Lower leg skin (tissue), 4 donors: ENCODE measurements at regions not wholly inside any gene's neighbourhood (a gene's known extent, or its start where the extent isn't known, plus 50 kb on each side); places are given as distances from the start of the nearest gene placed in this dataset.

ENCODE experiments used
- DNase-seq, 2 donors: peaks; one replicate each; pipeline ENCODE4 v3.0.0-alpha.2; 2019; ENCODE audit warnings: low spot score in 2 of 2
- H3K4me3 ChIP-seq: fragments of 200-600 bp; sonication (generic); 2 replicates; pipeline ENCODE4 v1.5.1; 2017; ENCODE audit warnings: mild to moderate bottlenecking, low read depth; ENCODE audit not compliant: poor library complexity, severe bottlenecking
- POLR2A ChIP-seq, 2 donors: fragments of 450-650 bp; IDR thresholded peaks; one replicate each; pipeline ENCODE4 v1.6.1; 2016 to 2017; ENCODE audit warnings: antibody characterized with exemption in 2 of 2, mild to moderate bottlenecking in 1 of 2, moderate library complexity in 1 of 2
- WGBS, 2 donors: methylation state at CpG; one replicate each; pipeline ENCODE4 v1.1.5; 2018; 5-methylcytosine and 5-hydroxymethylcytosine counted together
- intact Hi-C: fragments of 100-400 bp; cut with DNase I; formaldehyde crosslinking; loops from one replicate; pipeline ENCODE4 v1.15.0; 2023; ENCODE audit warnings: low total_unique reads
- TF ChIP-seq, protein P1 (sequence below), 3 donors: fragments of 450-650 bp; IDR thresholded peaks; one replicate each; pipeline ENCODE4 v1.5.1; 2016; ENCODE audit warnings: antibody characterized with exemption in 3 of 3, mild to moderate bottlenecking in 3 of 3, moderate library complexity in 2 of 3

DNA sequence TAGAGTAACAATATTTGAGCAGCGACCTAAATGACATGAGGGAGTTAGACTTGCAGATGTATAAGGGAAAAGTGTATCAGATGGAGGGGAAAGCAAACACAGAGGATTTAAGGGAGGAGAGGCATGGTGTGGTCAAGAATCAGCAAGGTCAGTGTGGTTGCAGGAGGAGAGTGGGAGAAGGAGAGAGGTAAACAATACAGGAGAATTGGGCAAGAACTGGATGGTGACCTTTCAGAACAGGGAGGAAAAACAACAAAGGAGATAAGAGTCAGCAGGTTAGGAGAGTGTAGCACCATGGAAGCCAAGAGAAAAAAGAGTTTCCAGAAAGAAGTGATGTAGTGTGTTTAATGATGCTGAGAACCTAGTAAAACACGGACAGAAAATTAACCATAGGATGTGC lies 178.5 kb downstream of the PAPSS1 start:
- TF ChIP-seq POLR2A (IDR thresholded peaks at IDR 0.05), result no peak
- TF ChIP-seq, protein P1, sequence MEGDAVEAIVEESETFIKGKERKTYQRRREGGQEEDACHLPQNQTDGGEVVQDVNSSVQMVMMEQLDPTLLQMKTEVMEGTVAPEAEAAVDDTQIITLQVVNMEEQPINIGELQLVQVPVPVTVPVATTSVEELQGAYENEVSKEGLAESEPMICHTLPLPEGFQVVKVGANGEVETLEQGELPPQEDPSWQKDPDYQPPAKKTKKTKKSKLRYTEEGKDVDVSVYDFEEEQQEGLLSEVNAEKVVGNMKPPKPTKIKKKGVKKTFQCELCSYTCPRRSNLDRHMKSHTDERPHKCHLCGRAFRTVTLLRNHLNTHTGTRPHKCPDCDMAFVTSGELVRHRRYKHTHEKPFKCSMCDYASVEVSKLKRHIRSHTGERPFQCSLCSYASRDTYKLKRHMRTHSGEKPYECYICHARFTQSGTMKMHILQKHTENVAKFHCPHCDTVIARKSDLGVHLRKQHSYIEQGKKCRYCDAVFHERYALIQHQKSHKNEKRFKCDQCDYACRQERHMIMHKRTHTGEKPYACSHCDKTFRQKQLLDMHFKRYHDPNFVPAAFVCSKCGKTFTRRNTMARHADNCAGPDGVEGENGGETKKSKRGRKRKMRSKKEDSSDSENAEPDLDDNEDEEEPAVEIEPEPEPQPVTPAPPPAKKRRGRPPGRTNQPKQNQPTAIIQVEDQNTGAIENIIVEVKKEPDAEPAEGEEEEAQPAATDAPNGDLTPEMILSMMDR (IDR thresholded peaks at IDR 0.05), result no peak
- no peak overlapping the region for H3K4me3 ChIP-seq

DNA sequence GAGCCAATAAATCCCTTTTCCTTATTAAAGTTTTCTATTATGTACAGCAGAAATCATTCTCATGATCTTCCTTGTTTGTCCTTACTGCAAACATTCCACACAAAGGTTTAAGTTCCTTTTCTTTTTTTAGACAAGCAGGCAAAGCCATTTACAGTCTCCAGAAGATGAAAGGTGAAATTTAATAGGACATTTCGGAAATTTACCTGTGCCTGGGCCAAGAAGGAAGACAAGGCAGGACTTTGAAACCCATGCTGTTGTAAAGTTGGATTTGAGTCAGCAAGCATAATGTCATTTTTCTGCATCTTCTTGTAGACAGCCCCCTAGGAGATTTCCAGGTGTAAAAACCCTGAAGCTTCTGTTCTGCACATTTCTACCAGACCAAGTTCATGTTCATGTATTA lies 188.1 kb downstream of the PAPSS1 start:
- no peak overlapping the region for H3K4me3 ChIP-seq
- WGBS, 2 donors, result 51 to 69% methylated on average over 1 of the region's 1 CpG
- DNase-seq, result no peak
- intact Hi-C loops, result no loop called here
- TF ChIP-seq, protein P1 (IDR thresholded peaks at IDR 0.05), result no peak
- no peak for TF ChIP-seq POLR2A (IDR thresholded peaks at IDR 0.05)

More for the DNA sequence above, 178.5 kb downstream of the PAPSS1 start:
- intact Hi-C loops, result no loop called here
- WGBS, 2 donors, result 84 to 89% methylated on average over 2 of the region's 2 CpGs
- no peak for DNase-seq

DNA sequence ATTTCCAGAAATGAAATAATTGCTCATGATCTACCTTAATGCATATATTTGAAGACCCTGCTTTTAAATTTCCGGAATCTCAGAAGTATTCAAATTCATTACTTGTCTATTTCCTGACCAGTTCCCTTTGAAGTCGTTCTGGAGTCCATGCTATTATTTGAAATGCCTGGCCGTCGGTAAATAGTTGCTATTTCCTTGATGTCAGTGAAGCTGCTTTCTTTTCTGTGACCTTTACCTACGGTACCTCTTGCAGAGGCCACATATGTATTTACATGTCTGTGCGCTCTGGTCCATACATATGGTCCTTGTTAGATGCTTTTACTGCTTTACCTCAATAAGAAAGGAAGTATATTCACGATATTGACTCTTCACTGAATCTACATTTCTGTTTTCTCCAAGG lies 199.7 kb downstream of the PAPSS1 start:
- WGBS, 2 donors, result 79 to 82% methylated on average over 7 of the region's 7 CpGs
- no peak for DNase-seq
- no peak for TF ChIP-seq POLR2A (IDR thresholded peaks at IDR 0.05)
- TF ChIP-seq, protein P1 (IDR thresholded peaks at IDR 0.05), result no peak
- no peak overlapping the region for H3K4me3 ChIP-seq
- intact Hi-C loops, result no loop called here

DNA sequence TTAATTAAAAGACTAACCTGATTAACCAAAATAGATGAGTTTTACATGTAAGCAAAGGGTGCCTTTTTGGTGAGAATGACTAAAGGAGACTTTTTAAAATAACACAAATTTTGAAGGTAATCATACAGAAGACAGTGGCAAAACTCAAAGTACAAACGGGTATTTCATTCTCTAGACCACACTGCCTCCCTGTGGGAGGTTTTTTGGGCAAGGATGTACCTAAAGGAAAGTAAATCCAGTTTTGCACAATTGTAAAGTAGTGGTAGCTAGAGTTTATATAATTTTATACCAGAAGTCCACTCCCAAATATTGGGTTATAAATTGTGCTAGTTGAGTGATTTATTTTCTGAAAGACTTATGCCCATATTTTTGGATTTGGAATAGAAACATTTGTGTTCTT lies 201.0 kb downstream of the PAPSS1 start:
- TF ChIP-seq, protein P1 (IDR thresholded peaks at IDR 0.05), result no peak
- no peak for TF ChIP-seq POLR2A (IDR thresholded peaks at IDR 0.05)
- no peak overlapping the region for H3K4me3 ChIP-seq
- 12 to 26% methylated on average over 1 of the region's 1 CpG for WGBS, 2 donors
- DNase-seq, result no peak
- intact Hi-C loops, result no loop called here

DNA sequence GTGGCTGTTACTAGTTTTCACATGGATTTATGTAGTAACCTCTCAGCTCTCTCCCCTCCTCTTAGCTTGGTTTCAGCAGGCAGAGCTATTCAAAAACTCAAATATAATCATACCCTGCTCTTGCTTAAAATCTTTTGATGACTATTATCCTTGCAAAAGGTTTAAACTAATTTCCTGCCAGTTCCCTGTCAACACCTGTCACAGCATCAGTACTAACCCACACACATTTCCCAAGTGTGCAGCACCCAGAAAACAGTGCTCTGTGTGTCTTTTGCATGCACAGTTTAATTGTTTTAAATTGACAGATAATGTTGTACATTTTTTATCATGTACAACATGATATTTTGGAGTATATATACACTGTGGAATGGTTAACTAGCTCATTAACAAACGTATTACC lies 202.0 kb downstream of the PAPSS1 start:
- no peak for DNase-seq
- WGBS, 2 donors, result 46 to 55% methylated on average over 1 of the region's 1 CpG
- H3K4me3 ChIP-seq, result no peak overlapping the region
- intact Hi-C loops, result no loop called here
- no peak for TF ChIP-seq POLR2A (IDR thresholded peaks at IDR 0.05)

DNA sequence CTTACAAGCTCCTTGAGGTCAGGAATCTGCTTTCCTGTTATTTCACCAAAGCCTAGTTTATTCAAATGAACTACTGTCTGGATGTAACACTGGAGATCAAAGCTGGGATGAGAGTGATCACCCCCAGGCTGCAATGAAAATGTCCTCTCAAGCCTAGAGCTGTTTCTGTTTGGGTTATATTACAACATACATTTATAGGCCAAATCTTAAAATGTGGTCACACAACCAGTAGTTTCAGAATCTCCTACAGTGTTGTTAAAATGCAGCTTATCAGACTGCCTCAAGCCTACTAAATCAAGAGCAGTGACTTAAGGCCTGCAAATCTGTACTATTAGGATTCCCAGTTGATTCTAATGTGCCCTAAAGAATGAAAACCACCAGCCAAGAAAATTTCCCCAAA lies 207.5 kb downstream of the PAPSS1 start:
- intact Hi-C loops, result no loop called here

More for the DNA sequence above, 207.5 kb downstream of the PAPSS1 start:
- no peak for DNase-seq
- H3K4me3 ChIP-seq, result no peak overlapping the region
- no peak for TF ChIP-seq POLR2A (IDR thresholded peaks at IDR 0.05)
- TF ChIP-seq, protein P1 (IDR thresholded peaks at IDR 0.05), result no peak
